Activated T-helper 17 cell treated with anti-CD3 and anti-CD28 coated beads, Interleukin-2, amount 50 U/mL, for 72 hours (primary cell): ENCODE measurements at regions not wholly inside any gene's neighbourhood (a gene's known extent, or its start where the extent isn't known, plus 50 kb on each side); places are given as distances from the start of the nearest gene placed in this dataset.

Source experiments
- ATAC-seq: fragments of 150-1000 bp; cut with Tn5 transposase; replicated peaks from 2 replicates; pipeline ENCODE4 v1.10.0; 2021; ENCODE audit warnings: mild to moderate bottlenecking, moderate library complexity
- H3K27ac Mint-ChIP-seq: one replicate; pipeline ENCODE4 v1.8.0; 2022; ENCODE audit warnings: mixed read lengths
- H3K27me3 Mint-ChIP-seq: one replicate; pipeline ENCODE4 v1.8.0; 2022; ENCODE audit warnings: mixed read lengths
- H3K36me3 Mint-ChIP-seq: one replicate; pipeline ENCODE4 v1.8.0; 2022; ENCODE audit warnings: low read depth, mild to moderate bottlenecking, mixed read lengths
- H3K4me1 Mint-ChIP-seq: one replicate; pipeline ENCODE4 v1.8.0; 2022; ENCODE audit warnings: mixed read lengths
- H3K4me3 Mint-ChIP-seq: one replicate; pipeline ENCODE4 v1.8.0; 2022; ENCODE audit warnings: mild to moderate bottlenecking, mixed read lengths
- H3K9me3 Mint-ChIP-seq: one replicate; pipeline ENCODE4 v1.8.0; 2022; ENCODE audit warnings: mixed read lengths

- Mint-ChIP-seq H3K9me3 (peaks cover 3% of the 10 kb centered on the region), H3K4me1 (no peaks in the 10 kb centered on the region), H3K4me3 (no peak overlapping the region), H3K36me3 (no peaks in the 10 kb centered on the region), H3K27me3 (no peaks in the 10 kb centered on the region), H3K27ac (no peak overlapping the region)
- no peak for ATAC-seq
Measured at GRCh38 chr20:11546939-11547338, 370.8 kb upstream of the BTBD3 start.

GRCh38 chr20:11549172-11550103, 368.3 kb upstream of the BTBD3 start:
- no peaks in the 10 kb centered on the region for H3K27me3 Mint-ChIP-seq

GRCh38 chr20:11550657-11551338, 366.9 kb upstream of the BTBD3 start:
- no peak overlapping the region for H3K27ac Mint-ChIP-seq
- no peak overlapping the region for H3K4me3 Mint-ChIP-seq
- ATAC-seq: no peak
- H3K36me3 Mint-ChIP-seq: no peaks in the 10 kb centered on the region
- peaks cover 19% of the 10 kb centered on the region for H3K9me3 Mint-ChIP-seq
- H3K27me3 Mint-ChIP-seq: no peaks in the 10 kb centered on the region
- H3K4me1 Mint-ChIP-seq: no peaks in the 10 kb centered on the region

More at GRCh38 chr20:11549172-11550103, 368.3 kb upstream of the BTBD3 start:
- no peak overlapping the region for H3K27ac Mint-ChIP-seq
- no peaks in the 10 kb centered on the region for H3K4me1 Mint-ChIP-seq
- no peaks in the 10 kb centered on the region for H3K36me3 Mint-ChIP-seq
- H3K4me3 Mint-ChIP-seq: no peak overlapping the region
- no peak for ATAC-seq
- peaks cover 14% of the 10 kb centered on the region for H3K9me3 Mint-ChIP-seq

- H3K9me3 Mint-ChIP-seq: peaks cover 19% of the 10 kb centered on the region
- no peak overlapping the region for H3K27ac Mint-ChIP-seq
- H3K4me1 Mint-ChIP-seq: no peaks in the 10 kb centered on the region
Measured at GRCh38 chr20:11551479-11551878, 366.2 kb upstream of the BTBD3 start.

GRCh38 chr20:11553603-11554002, 364.1 kb upstream of the BTBD3 start:
- no peaks in the 10 kb centered on the region for H3K4me1 Mint-ChIP-seq
- no peaks in the 10 kb centered on the region for H3K27me3 Mint-ChIP-seq
- no peak for ATAC-seq
- no peaks in the 10 kb centered on the region for H3K36me3 Mint-ChIP-seq
- no peak overlapping the region for H3K4me3 Mint-ChIP-seq
- no peak overlapping the region for H3K27ac Mint-ChIP-seq
- peaks cover 19% of the 10 kb centered on the region for H3K9me3 Mint-ChIP-seq

More at GRCh38 chr20:11551479-11551878, 366.2 kb upstream of the BTBD3 start:
- no peak for ATAC-seq
- H3K4me3 Mint-ChIP-seq: no peak overlapping the region
- H3K36me3 Mint-ChIP-seq: no peaks in the 10 kb centered on the region
- H3K27me3 Mint-ChIP-seq: no peaks in the 10 kb centered on the region

GRCh38 chr20:11555510-11555909, 362.2 kb upstream of the BTBD3 start:
- Mint-ChIP-seq H3K4me1 (no peaks in the 10 kb centered on the region), H3K36me3 (no peaks in the 10 kb centered on the region), H3K27ac (no peak overlapping the region), H3K4me3 (no peak overlapping the region), H3K9me3 (peaks cover 23% of the 10 kb centered on the region), H3K27me3 (no peaks in the 10 kb centered on the region)
- ATAC-seq: no peak

GRCh38 chr20:11556410-11556809, 361.3 kb upstream of the BTBD3 start:
- Mint-ChIP-seq H3K27ac (no peak overlapping the region), H3K4me1 (no peaks in the 10 kb centered on the region), H3K27me3 (no peaks in the 10 kb centered on the region), H3K36me3 (no peaks in the 10 kb centered on the region), H3K4me3 (no peak overlapping the region), H3K9me3 (peaks cover 23% of the 10 kb centered on the region)
- ATAC-seq: no peak

- no peaks in the 10 kb centered on the region for H3K4me1 Mint-ChIP-seq
- no peaks in the 10 kb centered on the region for H3K27me3 Mint-ChIP-seq
- H3K36me3 Mint-ChIP-seq: no peaks in the 10 kb centered on the region
- ATAC-seq: no peak
- no peak overlapping the region for H3K27ac Mint-ChIP-seq
- H3K4me3 Mint-ChIP-seq: no peak overlapping the region
- peaks cover 4% of the 10 kb centered on the region for H3K9me3 Mint-ChIP-seq
Measured at GRCh38 chr20:11564491-11564890, 353.2 kb upstream of the BTBD3 start.

GRCh38 chr20:11569163-11569562, 348.5 kb upstream of the BTBD3 start:
- peaks cover 3% of the 10 kb centered on the region for H3K9me3 Mint-ChIP-seq
- H3K27me3 Mint-ChIP-seq: no peaks in the 10 kb centered on the region
- no peak for ATAC-seq
- H3K36me3 Mint-ChIP-seq: no peaks in the 10 kb centered on the region
- H3K4me3 Mint-ChIP-seq: no peak overlapping the region
- no peaks in the 10 kb centered on the region for H3K4me1 Mint-ChIP-seq
- no peak overlapping the region for H3K27ac Mint-ChIP-seq

GRCh38 chr20:11573507-11573906, 344.2 kb upstream of the BTBD3 start:
- H3K4me1 Mint-ChIP-seq: no peaks in the 10 kb centered on the region
- H3K27ac Mint-ChIP-seq: no peak overlapping the region
- peaks cover 15% of the 10 kb centered on the region for H3K9me3 Mint-ChIP-seq
- no peak overlapping the region for H3K4me3 Mint-ChIP-seq
- H3K27me3 Mint-ChIP-seq: no peaks in the 10 kb centered on the region
- ATAC-seq: no peak
- no peaks in the 10 kb centered on the region for H3K36me3 Mint-ChIP-seq

GRCh38 chr20:11581271-11581670, 336.4 kb upstream of the BTBD3 start:
- H3K36me3 Mint-ChIP-seq: no peaks in the 10 kb centered on the region
- H3K9me3 Mint-ChIP-seq: peaks cover 14% of the 10 kb centered on the region
- no peaks in the 10 kb centered on the region for H3K4me1 Mint-ChIP-seq
- ATAC-seq: no peak
- H3K4me3 Mint-ChIP-seq: no peak overlapping the region
- no peak overlapping the region for H3K27ac Mint-ChIP-seq
- no peaks in the 10 kb centered on the region for H3K27me3 Mint-ChIP-seq

GRCh38 chr20:11582060-11582459, 335.6 kb upstream of the BTBD3 start:
- no peak overlapping the region for H3K27ac Mint-ChIP-seq
- H3K4me1 Mint-ChIP-seq: no peaks in the 10 kb centered on the region
- H3K36me3 Mint-ChIP-seq: no peaks in the 10 kb centered on the region
- H3K9me3 Mint-ChIP-seq: peaks cover 9% of the 10 kb centered on the region
- no peak overlapping the region for H3K4me3 Mint-ChIP-seq
- H3K27me3 Mint-ChIP-seq: no peaks in the 10 kb centered on the region
- no peak for ATAC-seq

GRCh38 chr20:11585752-11586352, 331.8 kb upstream of the BTBD3 start:
- H3K36me3 Mint-ChIP-seq: no peaks in the 10 kb centered on the region
- no peaks in the 10 kb centered on the region for H3K4me1 Mint-ChIP-seq
- no peaks in the 10 kb centered on the region for H3K27me3 Mint-ChIP-seq
- ATAC-seq: no peak
- no peak overlapping the region for H3K4me3 Mint-ChIP-seq
- H3K27ac Mint-ChIP-seq: no peak overlapping the region
- peaks cover 4% of the 10 kb centered on the region for H3K9me3 Mint-ChIP-seq

- Mint-ChIP-seq H3K36me3 (no peaks in the 10 kb centered on the region), H3K27ac (no peak overlapping the region), H3K4me3 (no peak overlapping the region), H3K4me1 (no peaks in the 10 kb centered on the region), H3K9me3 (peaks cover 18% of the 10 kb centered on the region), H3K27me3 (no peaks in the 10 kb centered on the region)
- ATAC-seq: no peak
Measured at GRCh38 chr20:11588875-11589274, 328.8 kb upstream of the BTBD3 start.

GRCh38 chr20:11591965-11592364, 325.7 kb upstream of the BTBD3 start:
- Mint-ChIP-seq H3K4me3 (no peak overlapping the region), H3K27me3 (no peaks in the 10 kb centered on the region), H3K4me1 (no peaks in the 10 kb centered on the region), H3K36me3 (no peaks in the 10 kb centered on the region), H3K9me3 (peaks cover 18% of the 10 kb centered on the region), H3K27ac (no peak overlapping the region)
- ATAC-seq: no peak
